ENCODE measurements at regions not wholly inside any gene's neighbourhood (a gene's known extent, or its start where the extent isn't known, plus 50 kb on each side); places are given as distances from the start of the nearest gene placed in this dataset.
"Not testable (repeated sequence)": the region's sequence is repeated elsewhere in the genome, so short reads cannot be mapped to it uniquely, and the experiment has no call there.

DNA sequence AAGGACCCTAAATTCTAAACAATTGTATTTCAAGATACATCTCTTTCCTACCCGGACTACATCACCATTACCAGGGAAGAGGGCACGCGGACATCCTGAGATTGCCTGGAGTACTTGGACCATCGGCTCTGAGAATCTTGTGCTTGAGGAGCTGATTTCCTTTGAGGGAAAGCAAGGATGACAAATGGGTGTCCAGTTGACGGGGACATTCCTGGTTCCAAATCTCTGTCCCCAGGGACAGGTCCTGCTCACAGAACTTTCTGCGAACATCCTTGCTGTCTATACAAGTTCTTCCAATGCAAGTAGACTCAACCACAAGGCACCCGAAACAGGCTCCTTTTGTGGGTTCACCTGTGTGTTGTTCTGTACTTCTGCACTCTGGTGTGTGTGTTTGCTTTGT, 289.5 kb upstream of the MYT1L start:
- no peak for DNase-seq

DNA sequence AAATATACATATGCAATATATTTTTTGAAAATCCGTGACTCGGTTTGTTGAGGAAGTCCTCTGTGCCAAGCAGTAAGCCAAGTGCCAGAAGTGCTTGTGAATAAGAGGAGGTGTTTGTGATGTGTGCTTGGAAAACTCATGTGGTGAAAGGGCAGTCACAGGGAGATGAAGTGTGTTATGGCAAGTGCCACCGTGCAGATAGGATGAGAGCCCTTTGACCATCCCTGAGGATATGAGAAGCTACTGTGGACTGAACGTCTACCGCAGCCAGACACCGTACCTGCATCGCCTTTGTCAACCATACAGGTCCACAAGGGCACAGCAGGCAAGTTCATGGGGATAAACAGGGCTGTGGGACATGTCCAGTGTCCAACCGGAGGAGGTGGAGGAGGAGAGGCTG, 288.9 kb upstream of the MYT1L start:
- DNase-seq = no peak

GRCh38 chr2:2614452-2614851, 283.4 kb upstream of the MYT1L start:
- no peak for DNase-seq

- no peak for DNase-seq
These were observed 282.5 kb upstream of the MYT1L start for GRCh38 chr2:2613279-2614199.

DNA sequence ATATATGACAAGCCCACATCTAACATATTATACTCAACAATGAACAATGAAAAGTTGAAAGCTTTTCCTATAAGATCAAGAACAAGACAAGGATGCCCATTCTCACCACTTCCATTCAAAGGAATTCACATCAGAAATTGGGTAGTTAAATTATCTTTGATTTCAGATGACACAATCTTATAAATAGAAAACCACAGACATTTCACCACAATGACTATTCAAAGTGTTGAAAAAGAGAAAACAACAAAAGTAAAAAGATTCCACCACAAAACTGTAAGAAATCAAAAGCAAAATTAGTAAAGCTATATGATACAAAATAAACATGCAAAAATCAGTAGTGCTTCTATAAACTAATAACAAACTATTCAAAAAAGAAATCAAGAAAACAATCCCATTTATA, 279.7 kb upstream of the MYT1L start:
- DNase-seq = no peak

- no peak for DNase-seq
These were observed 269.3 kb upstream of the MYT1L start for GRCh38 chr2:2600366-2600765.

DNA sequence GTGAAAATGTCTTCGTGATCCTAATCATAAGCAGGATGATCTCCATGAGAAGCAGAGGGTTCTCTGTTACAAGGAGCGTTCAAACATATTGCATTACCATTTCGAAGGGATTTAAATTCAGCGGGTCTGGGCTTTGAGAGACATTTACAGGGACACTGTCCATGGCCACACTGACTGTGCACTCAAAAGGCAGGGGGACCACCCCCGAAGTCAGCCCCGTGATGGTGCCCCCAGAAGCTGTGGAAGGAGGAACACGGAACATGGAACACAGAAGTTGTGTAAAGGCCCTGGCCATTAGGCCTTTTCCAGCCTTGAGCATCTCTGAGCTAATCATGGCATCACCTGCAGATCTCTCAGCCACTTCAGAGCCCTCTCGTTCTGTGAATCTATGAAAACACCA, 268.4 kb upstream of the MYT1L start:
- DNase-seq = no peak

- no peak for DNase-seq
These were observed 266.6 kb upstream of the MYT1L start for GRCh38 chr2:2597712-2598111.

- no peak for DNase-seq
These were observed 260.5 kb upstream of the MYT1L start for GRCh38 chr2:2591542-2591940.

- no peak for DNase-seq
These were observed 259.9 kb upstream of the MYT1L start for GRCh38 chr2:2590841-2591541.

GRCh38 chr2:2590141-2590540, 259.1 kb upstream of the MYT1L start:
- no peak for DNase-seq

- no peak for DNase-seq
These were observed 257.7 kb upstream of the MYT1L start for GRCh38 chr2:2588777-2589176.

DNA sequence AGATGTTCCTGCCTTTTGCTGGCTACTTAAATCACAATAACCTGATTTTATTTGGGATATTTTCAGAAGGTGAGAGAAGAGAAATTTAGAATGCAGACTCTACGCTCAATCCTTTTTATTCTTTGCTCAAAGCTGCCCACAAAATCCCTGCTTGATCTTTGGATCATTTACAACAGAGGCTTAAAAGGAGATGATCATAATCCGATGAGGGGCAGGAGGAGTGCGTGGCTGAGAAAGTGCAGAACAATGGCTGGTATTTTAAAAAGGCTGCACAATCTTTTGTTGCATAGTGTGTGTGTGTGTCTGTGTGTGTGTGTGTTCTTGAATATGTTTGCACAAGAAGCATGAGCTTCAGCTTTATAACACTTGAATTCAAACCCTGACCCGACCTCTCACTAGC, 256.3 kb upstream of the MYT1L start:
- DNase-seq = no peak

DNA sequence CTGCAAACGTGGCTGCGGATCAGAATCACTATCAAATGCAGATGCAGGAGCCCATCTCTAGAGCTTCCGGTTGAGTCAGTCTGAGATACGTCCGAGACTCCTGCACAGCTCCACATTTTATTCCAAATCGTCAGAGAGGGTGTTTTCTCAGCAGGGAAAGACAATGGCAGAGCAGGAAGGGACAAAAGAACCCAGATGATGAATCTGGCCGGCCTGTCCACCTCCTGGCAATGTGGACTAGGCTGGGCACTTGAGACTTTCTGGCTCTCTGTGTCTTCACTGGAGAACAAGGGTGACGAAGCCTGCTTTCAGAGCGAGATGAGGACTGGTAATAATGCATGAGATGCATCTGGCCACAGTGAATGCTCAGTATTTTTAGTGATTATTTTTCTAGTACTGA, 255.9 kb upstream of the MYT1L start:
- DNase-seq = no peak

DNA sequence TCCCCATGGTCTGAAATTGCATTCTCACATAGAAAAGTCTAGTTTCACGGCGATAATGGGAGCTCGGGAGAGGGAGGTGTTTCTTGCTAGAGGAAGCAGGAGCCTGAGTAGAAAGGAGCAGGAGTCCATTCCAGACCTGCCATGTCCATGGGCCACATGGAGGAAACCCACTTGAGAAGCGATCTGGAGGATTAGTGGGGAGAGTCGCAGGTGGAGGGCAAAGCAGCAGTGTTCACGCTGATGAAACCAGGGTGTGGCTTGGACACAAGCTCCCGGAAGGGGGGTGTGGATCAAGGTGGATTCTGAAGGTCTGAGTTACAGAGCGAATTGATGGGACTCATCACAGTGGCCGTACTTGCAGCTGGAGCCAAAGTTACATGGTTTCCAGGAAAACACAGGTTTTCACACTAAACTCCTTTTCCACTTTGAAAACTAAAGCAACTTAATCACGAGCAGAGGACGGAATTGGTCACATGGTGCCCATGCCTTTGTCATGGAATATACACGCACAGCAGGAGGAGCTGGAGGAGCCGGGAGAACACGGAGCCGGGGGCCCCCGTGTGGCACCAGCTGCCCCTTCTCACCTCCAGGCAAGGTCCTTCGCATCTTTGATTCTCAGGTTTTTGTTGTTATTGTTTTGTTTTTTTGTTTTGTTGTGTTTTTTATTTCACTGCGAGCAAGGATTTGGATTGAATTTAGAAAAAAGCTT, 255.1 kb upstream of the MYT1L start:
- no peak for DNase-seq

DNA sequence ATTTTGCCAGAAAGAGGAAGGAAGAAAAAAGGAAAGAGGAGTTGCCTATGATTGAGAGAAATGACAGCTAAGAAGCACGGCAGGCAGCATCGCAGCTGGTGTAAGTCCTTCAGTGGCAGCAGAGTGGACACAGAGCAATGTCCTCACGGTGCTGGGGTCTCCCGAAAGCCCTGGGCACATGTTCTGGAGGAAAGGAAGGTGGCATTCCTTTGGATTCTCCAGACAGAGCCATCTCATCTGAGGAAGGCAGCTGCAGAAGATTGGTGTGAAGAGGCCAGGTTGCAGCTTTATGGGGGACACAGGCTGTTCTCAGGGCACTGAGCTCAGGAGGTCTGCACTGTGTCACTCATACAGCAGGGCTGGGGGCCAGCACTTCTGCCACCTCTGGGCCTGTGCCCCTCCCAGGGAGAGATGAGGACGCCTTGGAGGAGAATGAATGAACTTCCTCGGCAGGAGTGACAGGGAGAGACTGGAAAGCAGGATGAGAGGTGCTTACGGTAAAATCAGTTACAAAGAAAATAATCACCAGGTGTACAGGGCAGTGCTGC, 252.0 kb upstream of the MYT1L start:
- DNase-seq = no peak

- DNase-seq = no peak
These were observed 250.5 kb upstream of the MYT1L start for GRCh38 chr2:2581331-2582159.

GRCh38 chr2:2580841-2581240, 249.8 kb upstream of the MYT1L start:
- not testable (repeated sequence) for DNase-seq

- DNase-seq = no peak
These were observed 249.3 kb upstream of the MYT1L start for GRCh38 chr2:2580341-2580740.

DNA sequence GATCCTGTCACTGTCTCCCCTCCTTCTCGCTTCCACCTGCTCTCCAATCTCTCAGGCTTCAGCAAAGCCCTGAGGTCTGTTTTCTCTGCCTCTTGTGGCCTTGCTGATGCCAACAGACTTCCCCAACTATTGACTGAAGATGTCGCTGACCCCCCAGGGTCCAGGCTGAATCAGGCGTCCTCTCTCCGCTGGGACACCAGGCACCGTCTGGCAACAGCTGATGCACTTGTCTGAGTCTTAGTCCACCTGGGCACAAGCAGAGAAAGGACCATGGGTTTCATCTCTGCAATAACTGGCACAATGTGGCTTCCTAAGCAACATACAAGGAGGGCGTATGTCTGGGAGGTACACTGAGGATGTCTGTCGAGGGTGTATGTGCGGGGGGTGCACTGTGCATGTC, 248.7 kb upstream of the MYT1L start:
- DNase-seq = no peak

GRCh38 chr2:2577407-2577831, 246.3 kb upstream of the MYT1L start:
- DNase-seq = no peak

DNA sequence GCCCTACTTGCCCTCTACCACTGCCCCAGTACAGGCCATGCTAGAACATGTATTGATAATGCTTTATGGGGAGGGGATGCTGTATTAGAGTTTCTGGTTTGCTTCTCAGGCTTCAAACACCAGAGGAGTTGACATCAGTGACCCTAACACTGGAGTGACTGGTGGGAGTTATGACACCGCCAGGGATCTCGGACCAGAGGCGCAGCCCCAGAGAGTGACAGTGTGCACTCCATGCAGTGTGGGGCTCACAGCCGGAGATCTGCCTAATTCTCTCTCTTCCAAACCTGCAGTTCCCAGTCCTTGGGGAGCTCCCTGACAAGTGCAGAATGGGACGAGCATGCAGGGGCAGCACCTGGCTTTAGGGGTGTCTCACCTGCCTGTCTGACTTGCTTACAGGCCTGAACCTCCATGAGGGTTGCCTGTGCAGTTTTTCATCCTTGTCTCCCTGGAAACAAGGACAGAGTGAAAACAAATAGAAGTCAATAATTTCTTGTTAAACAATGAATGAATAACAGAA, 244.9 kb upstream of the MYT1L start:
- DNase-seq = no peak

All from MV-4-11 (cell line).